Parathyroid adenoma (tissue), 2 donors: ENCODE measurements at regions not wholly inside any gene's neighbourhood (a gene's known extent, or its start where the extent isn't known, plus 50 kb on each side); places are given as distances from the start of the nearest gene placed in this dataset.

Source experiments
- H2AFZ ChIP-seq: fragments of 300-600 bp; sonication (generic); one replicate; pipeline ENCODE4 v1.7.0; 2017; ENCODE audit warnings: antibody characterized with exemption, mild to moderate bottlenecking
- H3K27ac ChIP-seq: fragments of 300-600 bp; sonication (generic); one replicate; pipeline ENCODE4 v1.7.0; 2017
- H3K27me3 ChIP-seq: fragments of 300-600 bp; sonication (generic); one replicate; pipeline ENCODE4 v1.7.0; 2017; ENCODE audit warnings: low read length; ENCODE audit not compliant: control insufficient read depth, insufficient read depth
- H3K36me3 ChIP-seq: fragments of 300-600 bp; sonication (generic); one replicate; pipeline ENCODE4 v1.7.0; 2017; ENCODE audit warnings: low read length; ENCODE audit not compliant: control insufficient read depth, insufficient read depth
- H3K4me1 ChIP-seq: fragments of 300-600 bp; sonication (generic); one replicate; pipeline ENCODE4 v1.7.0; 2017; ENCODE audit warnings: control low read depth
- H3K4me2 ChIP-seq: fragments of 300-600 bp; sonication (generic); one replicate; pipeline ENCODE4 v1.7.0; 2017; ENCODE audit warnings: low read length
- H3K4me3 ChIP-seq: fragments of 300-600 bp; sonication (generic); one replicate; pipeline ENCODE4 v1.7.0; 2017; ENCODE audit warnings: low read depth, low read length
- H3K79me2 ChIP-seq: fragments of 300-600 bp; sonication (generic); one replicate; pipeline ENCODE4 v1.7.0; 2017; ENCODE audit warnings: control low read depth
- H3K9ac ChIP-seq: fragments of 300-600 bp; sonication (generic); one replicate; pipeline ENCODE4 v1.7.0; 2017; ENCODE audit warnings: mild to moderate bottlenecking
- H3K9me3 ChIP-seq: fragments of 300-600 bp; sonication (generic); one replicate; pipeline ENCODE4 v1.7.0; 2017; ENCODE audit warnings: low read length; ENCODE audit not compliant: control insufficient read depth
- CTCF ChIP-seq: fragments of 300-600 bp; sonication (generic); IDR thresholded peaks from one replicate; pipeline ENCODE4 v1.7.0; 2017; ENCODE audit warnings: antibody characterized with exemption, mild to moderate bottlenecking
- donor health status: primary hyperparathyroidism.

GRCh38 chr14:66043921-66044320 is 442.2 kb upstream of the CCDC196 start:
- Histone ChIP-seq H3K9me3 (no peaks in the 10 kb centered on the region), H3K79me2 (no peaks in the 10 kb centered on the region), H3K27me3 (no peaks in the 10 kb centered on the region), H2AFZ (no peak overlapping the region), H3K4me1 (no peaks in the 10 kb centered on the region), H3K36me3 (no peaks in the 10 kb centered on the region), H3K9ac (no peak overlapping the region), H3K27ac (no peak overlapping the region), H3K4me3 (no peak overlapping the region), H3K4me2 (no peak overlapping the region)
- no peak for TF ChIP-seq CTCF

- Histone ChIP-seq H3K9me3 (no peaks in the 10 kb centered on the region), H2AFZ (no peak overlapping the region), H3K36me3 (no peaks in the 10 kb centered on the region), H3K27ac (no peak overlapping the region), H3K4me3 (no peak overlapping the region), H3K9ac (no peak overlapping the region), H3K79me2 (no peaks in the 10 kb centered on the region), H3K4me1 (no peaks in the 10 kb centered on the region), H3K27me3 (no peaks in the 10 kb centered on the region), H3K4me2 (no peak overlapping the region)
- TF ChIP-seq CTCF, result no peak
These were observed 440.6 kb upstream of the CCDC196 start for GRCh38 chr14:66045572-66046021.

- no peaks in the 10 kb centered on the region for H3K4me1 ChIP-seq
- no peaks in the 10 kb centered on the region for H3K9me3 ChIP-seq
- no peaks in the 10 kb centered on the region for H3K36me3 ChIP-seq
- H3K4me2 ChIP-seq, result no peak overlapping the region
- no peaks in the 10 kb centered on the region for H3K27me3 ChIP-seq
- no peak overlapping the region for H3K27ac ChIP-seq
- no peaks in the 10 kb centered on the region for H3K79me2 ChIP-seq
- H3K9ac ChIP-seq, result no peak overlapping the region
- TF ChIP-seq CTCF, result no peak
- H2AFZ ChIP-seq, result no peak overlapping the region
- no peak overlapping the region for H3K4me3 ChIP-seq
These were observed 440.1 kb upstream of the CCDC196 start for GRCh38 chr14:66046035-66046434.

GRCh38 chr14:66046591-66046990 is 439.6 kb upstream of the CCDC196 start:
- no peaks in the 10 kb centered on the region for H3K4me1 ChIP-seq
- no peak overlapping the region for H3K27ac ChIP-seq
- no peak overlapping the region for H2AFZ ChIP-seq
- H3K4me2 ChIP-seq, result no peak overlapping the region
- H3K9ac ChIP-seq, result no peak overlapping the region
- no peaks in the 10 kb centered on the region for H3K9me3 ChIP-seq
- H3K4me3 ChIP-seq, result no peak overlapping the region
- no peaks in the 10 kb centered on the region for H3K36me3 ChIP-seq
- H3K27me3 ChIP-seq, result no peaks in the 10 kb centered on the region
- H3K79me2 ChIP-seq, result no peaks in the 10 kb centered on the region
- TF ChIP-seq CTCF, result no peak

GRCh38 chr14:66056268-66056907 is 429.8 kb upstream of the CCDC196 start:
- Histone ChIP-seq H3K36me3 (no peaks in the 10 kb centered on the region), H2AFZ (no peak overlapping the region), H3K9me3 (no peaks in the 10 kb centered on the region), H3K27me3 (no peaks in the 10 kb centered on the region), H3K4me3 (no peak overlapping the region), H3K4me2 (no peak overlapping the region), H3K4me1 (no peaks in the 10 kb centered on the region), H3K79me2 (no peaks in the 10 kb centered on the region), H3K27ac (no peak overlapping the region), H3K9ac (no peak overlapping the region)
- no peak for TF ChIP-seq CTCF
